ENCODE measurements at regions not wholly inside any gene's neighbourhood (a gene's known extent, or its start where the extent isn't known, plus 50 kb on each side); places are given as distances from the start of the nearest gene placed in this dataset.
"Not testable (repeated sequence)": the region's sequence is repeated elsewhere in the genome, so short reads cannot be mapped to it uniquely, and the experiment has no call there.

- no peak for DNase-seq
- POLR2A ChIA-PET: no interaction called here
- no peak overlapping the region for H3K27ac Mint-ChIP-seq
- no peak for ATAC-seq
- H3K4me1 Mint-ChIP-seq: no peaks in the 10 kb centered on the region
- H3K36me3 Mint-ChIP-seq: no peaks in the 10 kb centered on the region
- H3K9me3 Mint-ChIP-seq: no peaks in the 10 kb centered on the region
- no peak overlapping the region for H3K4me3 Mint-ChIP-seq
- peaks cover 11 to 20% (median 15%) of the 10 kb centered on the region in 5 donors for H3K27me3 Mint-ChIP-seq
These were observed 350.9 kb downstream of the S1PR1 start for GRCh38 chr1:101587741-101588140.

GRCh38 chr1:101588677-101589076 is 351.9 kb downstream of the S1PR1 start:
- DNase-seq (no peak), ATAC-seq (no peak)
- Mint-ChIP-seq H3K4me1 (no peaks in the 10 kb centered on the region), H3K27me3 (peaks cover 7 to 20% (median 12%) of the 10 kb centered on the region in 5 donors), H3K27ac (no peak overlapping the region), H3K4me3 (no peak overlapping the region), H3K36me3 (no peaks in the 10 kb centered on the region), H3K9me3 (no peaks in the 10 kb centered on the region)
- POLR2A ChIA-PET: no interaction called here

GRCh38 chr1:101592845-101593244 is 356.0 kb downstream of the S1PR1 start:
- DNase-seq (no peak), ATAC-seq (no peak)
- no peaks in the 10 kb centered on the region for H3K9me3 Mint-ChIP-seq
- no peak overlapping the region for H3K27ac Mint-ChIP-seq
- H3K4me3 Mint-ChIP-seq: no peak overlapping the region
- no peaks in the 10 kb centered on the region for H3K36me3 Mint-ChIP-seq
- no peaks in the 10 kb centered on the region for H3K4me1 Mint-ChIP-seq
- POLR2A ChIA-PET: no interaction called here
- peaks cover 2 to 29% (median 9%) of the 10 kb centered on the region in 5 donors for H3K27me3 Mint-ChIP-seq

GRCh38 chr1:101595881-101596374 is 359.1 kb downstream of the S1PR1 start:
- ATAC-seq: no peak
- no peaks in the 10 kb centered on the region for H3K9me3 Mint-ChIP-seq
- no peak overlapping the region for H3K27ac Mint-ChIP-seq
- DNase-seq: no peak
- POLR2A ChIA-PET: no interaction called here
- H3K4me1 Mint-ChIP-seq: no peaks in the 10 kb centered on the region
- no peak overlapping the region for H3K4me3 Mint-ChIP-seq
- peaks cover 0 to 10% (median 0%) of the 10 kb centered on the region in 5 donors for H3K27me3 Mint-ChIP-seq
- no peaks in the 10 kb centered on the region for H3K36me3 Mint-ChIP-seq

- H3K27ac Mint-ChIP-seq, DNase-seq, H3K4me1 Mint-ChIP-seq, H3K36me3 Mint-ChIP-seq, H3K9me3 Mint-ChIP-seq, ATAC-seq, H3K27me3 Mint-ChIP-seq, H3K4me3 Mint-ChIP-seq, POLR2A ChIA-PET: not testable (repeated sequence)
These were observed 363.8 kb downstream of the S1PR1 start for GRCh38 chr1:101600615-101601014.

- Mint-ChIP-seq H3K27ac (no peak overlapping the region), H3K9me3 (peaks cover 0 to 5% (median 1%) of the 10 kb centered on the region in 9 donors), H3K27me3 (peaks cover 0 to 12% (median 10%) of the 10 kb centered on the region in 5 donors), H3K4me3 (no peak overlapping the region), H3K36me3 (peaks cover 0 to under 1% (median 0%) of the 10 kb centered on the region in 3 donors), H3K4me1 (no peaks in the 10 kb centered on the region)
- ATAC-seq (no peak), DNase-seq (no peak)
- POLR2A ChIA-PET: no interaction called here
These were observed 366.9 kb downstream of the S1PR1 start for GRCh38 chr1:101603726-101604125.

- H3K36me3 Mint-ChIP-seq: peaks cover 0 to 21% (median 4%) of the 10 kb centered on the region in 3 donors
- no peak for DNase-seq
- POLR2A ChIA-PET: no interaction called here
These were observed 369.1 kb downstream of the S1PR1 start for GRCh38 chr1:101605878-101606277.

GRCh38 chr1:101613546-101613945 is 376.7 kb downstream of the S1PR1 start:
- Mint-ChIP-seq H3K27me3 (peaks cover 0 to 7% (median 1%) of the 10 kb centered on the region in 5 donors), H3K4me1 (no peaks in the 10 kb centered on the region), H3K27ac (no peak overlapping the region), H3K4me3 (no peak overlapping the region), H3K9me3 (peaks cover 10 to 31% (median 17%) of the 10 kb centered on the region in 9 donors), H3K36me3 (peaks cover 0 to 21% (median 4%) of the 10 kb centered on the region in 3 donors)
- no peak for DNase-seq
- no peak for ATAC-seq
- POLR2A ChIA-PET: no interaction called here

More at GRCh38 chr1:101605878-101606277, 369.1 kb downstream of the S1PR1 start:
- no peak for ATAC-seq
- peaks cover 0 to 16% (median 11%) of the 10 kb centered on the region in 5 donors for H3K27me3 Mint-ChIP-seq
- H3K4me3 Mint-ChIP-seq: no peak overlapping the region
- H3K27ac Mint-ChIP-seq: no peak overlapping the region
- H3K4me1 Mint-ChIP-seq: no peaks in the 10 kb centered on the region
- peaks cover 5 to 25% (median 20%) of the 10 kb centered on the region in 9 donors for H3K9me3 Mint-ChIP-seq

GRCh38 chr1:101618900-101619299 is 377.8 kb downstream of the OLFM3 start:
- H3K27ac Mint-ChIP-seq: no peak overlapping the region
- POLR2A ChIA-PET: no interaction called here
- DNase-seq (no peak), ATAC-seq (no peak)
- no peaks in the 10 kb centered on the region for H3K36me3 Mint-ChIP-seq
- no peaks in the 10 kb centered on the region for H3K4me1 Mint-ChIP-seq
- H3K27me3 Mint-ChIP-seq: peaks cover 4 to 20% (median 13%) of the 10 kb centered on the region in 5 donors
- no peak overlapping the region for H3K4me3 Mint-ChIP-seq
- H3K9me3 Mint-ChIP-seq: peaks cover 0 to 1% (median 0%) of the 10 kb centered on the region in 9 donors

- H3K4me1 Mint-ChIP-seq: no peaks in the 10 kb centered on the region
- H3K9me3 Mint-ChIP-seq: peaks cover 0 to 4% (median 0%) of the 10 kb centered on the region in 9 donors
- POLR2A ChIA-PET: no interaction called here
- H3K27me3 Mint-ChIP-seq: no peaks in the 10 kb centered on the region
- DNase-seq (no peak), ATAC-seq (no peak)
- H3K27ac Mint-ChIP-seq: peak overlapping the region in 1 of 10 donors; percentile 34
- no peak overlapping the region for H3K4me3 Mint-ChIP-seq
- no peaks in the 10 kb centered on the region for H3K36me3 Mint-ChIP-seq
These were observed 364.0 kb downstream of the OLFM3 start for GRCh38 chr1:101632548-101633272.

GRCh38 chr1:101645810-101646209 is 350.9 kb downstream of the OLFM3 start:
- POLR2A ChIA-PET: no interaction called here
- no peak for ATAC-seq
- no peak for DNase-seq
- no peak overlapping the region for H3K27ac Mint-ChIP-seq
- no peak overlapping the region for H3K4me3 Mint-ChIP-seq
- peaks cover 0 to 11% (median 2%) of the 10 kb centered on the region in 5 donors for H3K27me3 Mint-ChIP-seq
- peaks cover 0 to 6% (median 0%) of the 10 kb centered on the region in 9 donors for H3K9me3 Mint-ChIP-seq
- no peaks in the 10 kb centered on the region for H3K36me3 Mint-ChIP-seq
- no peaks in the 10 kb centered on the region for H3K4me1 Mint-ChIP-seq

GRCh38 chr1:101652484-101652883 is 344.2 kb downstream of the OLFM3 start:
- Mint-ChIP-seq H3K27ac (no peak overlapping the region), H3K4me3 (no peak overlapping the region), H3K4me1 (no peaks in the 10 kb centered on the region), H3K36me3 (peaks cover 0 to 18% (median 2%) of the 10 kb centered on the region in 3 donors), H3K27me3 (peaks cover 4 to 40% (median 12%) of the 10 kb centered on the region in 5 donors), H3K9me3 (peaks cover 4 to 25% (median 18%) of the 10 kb centered on the region in 9 donors)
- no peak for ATAC-seq
- no peak for DNase-seq
- POLR2A ChIA-PET: no interaction called here

GRCh38 chr1:101653482-101653946 is 343.2 kb downstream of the OLFM3 start:
- peaks cover 4 to 40% (median 12%) of the 10 kb centered on the region in 5 donors for H3K27me3 Mint-ChIP-seq
- H3K4me3 Mint-ChIP-seq: no peak overlapping the region
- peaks cover 4 to 25% (median 18%) of the 10 kb centered on the region in 9 donors for H3K9me3 Mint-ChIP-seq
- no peaks in the 10 kb centered on the region for H3K4me1 Mint-ChIP-seq
- H3K27ac Mint-ChIP-seq: no peak overlapping the region
- POLR2A ChIA-PET: no interaction called here
- ATAC-seq (no peak), DNase-seq (no peak)
- H3K36me3 Mint-ChIP-seq: peaks cover 0 to 18% (median 2%) of the 10 kb centered on the region in 3 donors

Data from naive thymus-derived CD8-positive, alpha-beta T cell (primary cell).